SW480 (cell line): ENCODE measurements at regions not wholly inside any gene's neighbourhood (a gene's known extent, or its start where the extent isn't known, plus 50 kb on each side); places are given as distances from the start of the nearest gene placed in this dataset.
A peak's percentile ranks its signal among the peaks of the same experiment; 100 is the strongest.

Source experiments
- DNase-seq: peaks from one replicate; pipeline ENCODE4 v3.0.0-alpha.2; 2016; ENCODE audit warnings: low spot score

GRCh38 chr12:127888943-127889719 lies 377.8 kb upstream of the TMEM132C start:
- DNase-seq: no peak

- peak; percentile 8 for DNase-seq
Observed at GRCh38 chr12:127893895-127894609, 372.9 kb upstream of the TMEM132C start.

- DNase-seq: no peak
Observed at GRCh38 chr12:127896661-127897060, 370.3 kb upstream of the TMEM132C start.

- DNase-seq: no peak
Observed at GRCh38 chr12:127898616-127899015, 368.4 kb upstream of the TMEM132C start.

- DNase-seq: no peak
Observed at GRCh38 chr12:127899971-127900370, 367.0 kb upstream of the TMEM132C start.

- DNase-seq: no peak
Observed at GRCh38 chr12:127900386-127900785, 366.6 kb upstream of the TMEM132C start.

GRCh38 chr12:127903146-127903545 lies 363.8 kb upstream of the TMEM132C start:
- DNase-seq: no peak

GRCh38 chr12:127909041-127909440 lies 357.9 kb upstream of the TMEM132C start:
- DNase-seq: no peak

GRCh38 chr12:127911291-127911690 lies 355.7 kb upstream of the TMEM132C start:
- no peak for DNase-seq

GRCh38 chr12:127912035-127912665 lies 354.8 kb upstream of the TMEM132C start:
- DNase-seq: no peak

GRCh38 chr12:127923501-127923900 lies 343.5 kb upstream of the TMEM132C start:
- no peak for DNase-seq

GRCh38 chr12:127925971-127926370 lies 341.0 kb upstream of the TMEM132C start:
- peak; percentile 17 for DNase-seq

GRCh38 chr12:127928178-127928577 lies 338.8 kb upstream of the TMEM132C start:
- no peak for DNase-seq

- no peak for DNase-seq
Observed at GRCh38 chr12:127928615-127929571, 338.1 kb upstream of the TMEM132C start.

- DNase-seq: no peak
Observed at GRCh38 chr12:127930122-127930521, 336.8 kb upstream of the TMEM132C start.

- no peak for DNase-seq
Observed at GRCh38 chr12:127934409-127934808, 332.6 kb upstream of the TMEM132C start.

GRCh38 chr12:127936463-127936862 lies 330.5 kb upstream of the TMEM132C start:
- no peak for DNase-seq

GRCh38 chr12:127941332-127941731 lies 325.6 kb upstream of the TMEM132C start:
- DNase-seq: no peak

GRCh38 chr12:127942981-127943380 lies 324.0 kb upstream of the TMEM132C start:
- no peak for DNase-seq

GRCh38 chr12:127943481-127944210 lies 323.3 kb upstream of the TMEM132C start:
- no peak for DNase-seq
